Neutrophil (primary cell): ENCODE measurements at regions not wholly inside any gene's neighbourhood (a gene's known extent, or its start where the extent isn't known, plus 50 kb on each side); places are given as distances from the start of the nearest gene placed in this dataset.
A peak's percentile ranks its signal among the peaks of the same experiment; 100 is the strongest.

ENCODE experiments used
- H3K27ac ChIP-seq: fragments of 200-600 bp; sonication (generic); 2 replicates; pipeline ENCODE4 v1.5.1; 2016; ENCODE audit warnings: mild to moderate bottlenecking, moderate library complexity
- H3K27me3 ChIP-seq: fragments of 200-600 bp; sonication (generic); 2 replicates; pipeline ENCODE4 v1.6.0; 2016; ENCODE audit warnings: mild to moderate bottlenecking
- H3K36me3 ChIP-seq: fragments of 200-600 bp; sonication (generic); 2 replicates; pipeline ENCODE4 v1.5.1; 2017
- H3K4me1 ChIP-seq, 2 experiments: fragments of 200-600 bp in 1 of 2; sonication (generic) in 1 of 2; 1 replicate in 1 of 2; 2 replicates in 1 of 2; pipeline versions ENCODE4 v1.5.1 to v1.6.1; 2013 to 2016; ENCODE audit warnings: low read depth in 1 of 2, low read length in 1 of 2, mild to moderate bottlenecking in 1 of 2, moderate library complexity in 1 of 2; ENCODE audit not compliant: control insufficient read depth in 1 of 2, insufficient read depth in 1 of 2
- H3K4me3 ChIP-seq, 2 experiments: fragments of 200-600 bp in 1 of 2; sonication (generic) in 1 of 2; 1 replicate in 1 of 2; 2 replicates in 1 of 2; pipeline ENCODE4 v1.5.1; 2013 to 2016; ENCODE audit warnings: low read depth in 1 of 2, low read length in 1 of 2, mild to moderate bottlenecking in 1 of 2, moderate library complexity in 1 of 2
- H3K9me3 ChIP-seq: fragments of 200-600 bp; sonication (generic); 2 replicates; pipeline ENCODE4 v1.5.1; 2016
- CTCF ChIP-seq: fragments of 200-600 bp; sonication (generic); IDR thresholded peaks from 2 replicates; pipeline ENCODE4 v1.5.1; 2016; ENCODE audit warnings: antibody characterized with exemption

GRCh38 chr18:26655525-26656430, 107.4 kb upstream of the KCTD1 start:
- no peak for TF ChIP-seq CTCF
- no peak overlapping the region for H3K27ac ChIP-seq
- H3K36me3 ChIP-seq: no peaks in the 10 kb centered on the region
- H3K27me3 ChIP-seq: peaks cover 98% of the 10 kb centered on the region
- H3K9me3 ChIP-seq: no peaks in the 10 kb centered on the region
- H3K4me1 ChIP-seq: peaks cover 9 to 21% of the 10 kb centered on the region in 2 experiments
- H3K4me3 ChIP-seq: peak overlapping the region; percentile 72 to 76

GRCh38 chr18:26654616-26655524, 106.5 kb upstream of the KCTD1 start:
- no peak for TF ChIP-seq CTCF
- Histone ChIP-seq H3K36me3 (no peaks in the 10 kb centered on the region), H3K9me3 (no peaks in the 10 kb centered on the region), H3K4me1 (peaks cover 9 to 21% of the 10 kb centered on the region in 2 experiments), H3K27ac (no peak overlapping the region), H3K4me3 (no peak overlapping the region), H3K27me3 (peaks cover 98% of the 10 kb centered on the region)

- Histone ChIP-seq H3K9me3 (no peaks in the 10 kb centered on the region), H3K4me1 (peaks cover 9 to 21% of the 10 kb centered on the region in 2 experiments), H3K27ac (no peak overlapping the region), H3K36me3 (no peaks in the 10 kb centered on the region), H3K4me3 (no peak overlapping the region), H3K27me3 (peaks cover 98% of the 10 kb centered on the region)
- no peak for TF ChIP-seq CTCF
Measured at GRCh38 chr18:26653943-26654615, 105.7 kb upstream of the KCTD1 start.

- peaks cover 5 to 13% of the 10 kb centered on the region in 2 experiments for H3K4me1 ChIP-seq
- no peaks in the 10 kb centered on the region for H3K36me3 ChIP-seq
- H3K27ac ChIP-seq: no peak overlapping the region
- H3K27me3 ChIP-seq: peaks cover 98% of the 10 kb centered on the region
- H3K4me3 ChIP-seq: no peak overlapping the region
- H3K9me3 ChIP-seq: no peaks in the 10 kb centered on the region
- no peak for TF ChIP-seq CTCF
Measured at GRCh38 chr18:26652501-26652900, 104.1 kb upstream of the KCTD1 start.
